Stimulated activated CD4-positive, alpha-beta T cell treated with anti-CD3 and anti-CD28 coated beads, Interleukin-2, amount 100 ng/mL, for 4 hours (primary cell): ENCODE measurements at regions not wholly inside any gene's neighbourhood (a gene's known extent, or its start where the extent isn't known, plus 50 kb on each side); places are given as distances from the start of the nearest gene placed in this dataset.
A peak's percentile ranks its signal among the peaks of the same experiment; 100 is the strongest.
"Not testable (repeated sequence)": the region's sequence is repeated elsewhere in the genome, so short reads cannot be mapped to it uniquely, and the experiment has no call there.

Experiments used
- DNase-seq: peaks from one replicate; pipeline ENCODE4 v3.0.0-alpha.2; 2020; ENCODE audit warnings: low read depth

DNA sequence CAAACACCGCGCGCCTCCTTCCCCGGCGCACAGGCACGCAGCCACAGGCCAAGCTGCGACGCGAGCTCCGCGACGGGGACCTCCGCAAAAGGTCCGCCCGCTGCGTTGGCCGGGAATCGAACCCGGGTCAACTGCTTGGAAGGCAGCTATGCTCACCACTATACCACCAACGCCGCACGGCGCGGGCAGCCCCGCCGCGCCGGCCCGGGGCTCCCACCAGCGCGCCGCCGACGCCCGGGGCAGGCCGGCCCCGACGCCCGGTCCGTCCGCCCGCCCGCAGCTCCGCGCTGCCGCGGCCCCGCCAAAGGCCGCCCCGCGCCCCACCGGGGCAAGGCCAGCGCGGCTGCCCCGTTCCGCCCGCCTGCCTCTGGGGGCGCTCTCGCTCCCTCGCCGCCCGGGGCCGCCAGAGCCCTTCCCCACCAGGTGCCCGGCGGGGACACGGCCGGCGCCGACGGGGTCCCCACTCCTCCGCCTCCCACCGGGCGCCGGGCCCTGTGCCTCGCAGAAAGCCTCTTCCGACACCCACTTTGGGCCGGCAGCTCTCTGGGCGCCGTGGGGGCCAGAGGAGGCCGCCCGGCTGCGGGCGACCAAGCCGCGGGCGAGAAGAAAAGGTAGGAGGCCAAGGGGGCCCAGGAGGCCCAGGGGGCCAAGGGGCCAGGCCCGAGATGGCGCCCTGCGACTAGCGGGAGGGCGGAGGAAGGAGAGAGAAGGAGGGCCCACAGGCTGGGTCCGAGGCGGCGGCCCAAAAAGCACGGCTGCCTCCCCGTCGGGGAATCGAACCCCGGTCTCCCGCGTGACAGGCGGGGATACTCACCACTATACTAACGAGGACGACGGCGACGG is 50.2 kb upstream of the FCGR2A start:
- not testable (repeated sequence) for DNase-seq

GRCh38 chr1:161453950-161454864 is 51.0 kb upstream of the FCGR2A start:
- DNase-seq, result not testable (repeated sequence)

- not testable (repeated sequence) for DNase-seq
Measured at GRCh38 chr1:161451698-161452348, 53.4 kb upstream of the FCGR2A start.

DNA sequence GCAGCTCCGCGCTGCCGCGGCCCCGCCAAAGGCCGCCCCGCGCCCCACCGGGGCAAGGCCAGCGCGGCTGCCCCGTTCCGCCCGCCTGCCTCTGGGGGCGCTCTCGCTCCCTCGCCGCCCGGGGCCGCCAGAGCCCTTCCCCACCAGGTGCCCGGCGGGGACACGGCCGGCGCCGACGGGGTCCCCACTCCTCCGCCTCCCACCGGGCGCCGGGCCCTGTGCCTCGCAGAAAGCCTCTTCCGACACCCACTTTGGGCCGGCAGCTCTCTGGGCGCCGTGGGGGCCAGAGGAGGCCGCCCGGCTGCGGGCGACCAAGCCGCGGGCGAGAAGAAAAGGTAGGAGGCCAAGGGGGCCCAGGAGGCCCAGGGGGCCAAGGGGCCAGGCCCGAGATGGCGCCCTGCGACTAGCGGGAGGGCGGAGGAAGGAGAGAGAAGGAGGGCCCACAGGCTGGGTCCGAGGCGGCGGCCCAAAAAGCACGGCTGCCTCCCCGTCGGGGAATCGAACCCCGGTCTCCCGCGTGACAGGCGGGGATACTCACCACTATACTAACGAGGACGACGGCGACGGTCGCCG is 57.4 kb upstream of the FCGR2A start:
- DNase-seq, result not testable (repeated sequence)

DNA sequence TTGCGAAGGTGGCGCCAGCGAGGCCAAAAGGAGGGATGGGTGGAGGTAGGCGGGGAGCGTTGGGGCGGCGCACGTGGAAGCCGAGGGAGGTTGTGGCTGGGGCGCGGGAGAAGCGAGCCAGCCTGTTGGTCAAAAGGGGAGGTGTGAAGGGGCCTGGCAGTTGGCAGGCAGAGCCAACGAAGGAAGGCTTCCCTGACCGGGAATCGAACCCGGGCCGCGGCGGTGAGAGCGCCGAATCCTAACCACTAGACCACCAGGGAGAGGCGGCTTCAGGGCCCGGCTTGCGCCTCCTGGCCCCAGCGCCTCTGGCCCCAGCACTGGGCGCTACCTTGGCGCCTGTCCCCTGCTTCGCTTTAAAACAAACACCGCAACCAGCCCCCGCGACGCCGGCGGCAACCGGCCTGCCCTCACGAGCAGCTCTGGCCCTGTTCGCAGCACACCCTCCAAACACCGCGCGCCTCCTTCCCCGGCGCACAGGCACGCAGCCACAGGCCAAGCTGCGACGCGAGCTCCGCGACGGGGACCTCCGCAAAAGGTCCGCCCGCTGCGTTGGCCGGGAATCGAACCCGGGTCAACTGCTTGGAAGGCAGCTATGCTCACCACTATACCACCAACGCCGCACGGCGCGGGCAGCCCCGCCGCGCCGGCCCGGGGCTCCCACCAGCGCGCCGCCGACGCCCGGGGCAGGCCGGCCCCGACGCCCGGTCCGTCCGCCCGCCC is 58.1 kb upstream of the FCGR2A start:
- not testable (repeated sequence) for DNase-seq

DNA sequence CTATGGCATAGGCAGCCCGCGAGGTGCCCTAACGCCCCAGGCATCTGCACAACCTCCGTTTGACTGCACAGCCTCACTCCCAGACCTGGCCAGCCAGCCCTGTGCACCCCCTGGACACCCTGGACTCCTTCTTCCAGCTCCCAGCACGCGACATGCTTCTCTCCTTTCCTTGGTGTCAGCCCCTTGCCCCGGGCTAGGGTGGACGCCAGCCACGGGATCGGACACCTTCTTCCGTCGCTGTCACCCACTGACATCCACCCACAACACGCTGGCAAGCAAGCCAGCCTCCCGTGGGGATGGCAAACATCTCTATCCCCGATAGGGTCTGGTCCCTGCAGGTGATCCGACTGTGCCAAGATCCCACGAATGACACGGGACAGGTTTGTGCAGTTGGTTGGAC is 60.5 kb upstream of the FCGR2A start:
- not testable (repeated sequence) for DNase-seq

DNA sequence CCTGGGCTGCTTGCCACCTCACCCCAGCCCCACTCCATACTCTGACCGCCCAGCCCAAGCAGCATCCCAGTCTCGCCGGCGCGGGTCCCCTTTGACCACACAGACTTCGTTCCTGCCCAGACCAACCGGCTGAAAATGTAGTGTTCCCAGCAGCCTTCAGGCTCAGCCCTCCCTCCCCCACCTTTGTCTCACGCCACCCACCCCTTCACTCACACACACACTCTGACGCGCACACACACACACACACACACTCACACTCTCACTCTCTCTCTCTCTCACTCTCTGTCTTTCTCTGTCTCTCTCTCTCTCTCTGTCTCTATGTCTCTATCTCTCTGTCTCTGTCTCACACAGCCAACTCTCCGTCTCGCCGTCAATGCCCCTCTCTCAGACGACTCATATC is 61.0 kb upstream of the FCGR2A start:
- not testable (repeated sequence) for DNase-seq

DNA sequence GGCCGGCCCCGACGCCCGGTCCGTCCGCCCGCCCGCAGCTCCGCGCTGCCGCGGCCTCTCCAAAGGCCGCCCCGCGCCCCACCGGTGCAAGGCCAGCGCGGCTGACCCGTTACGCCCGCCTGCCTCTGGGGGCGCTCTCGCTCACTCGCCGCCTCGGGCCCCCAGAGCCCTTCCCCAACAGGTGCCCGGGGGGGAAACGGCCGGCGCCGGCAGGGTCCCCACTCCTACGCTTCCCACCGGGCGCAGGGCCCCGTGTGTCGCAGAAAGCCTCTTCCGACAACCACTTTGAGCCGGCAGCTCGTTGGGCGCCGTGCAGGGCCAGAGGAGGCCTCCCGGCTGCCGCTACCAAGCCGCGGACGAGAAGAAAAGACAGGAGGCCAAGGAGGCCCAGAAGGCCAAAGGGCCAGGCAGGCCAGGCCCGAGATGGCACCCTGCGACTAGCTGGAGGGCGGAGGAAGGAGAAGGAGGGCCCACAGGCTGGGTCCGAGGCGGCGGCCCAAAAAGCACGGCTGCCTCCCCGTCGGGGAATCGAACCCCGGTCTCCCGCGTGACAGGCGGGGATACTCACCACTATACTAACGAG is 64.9 kb upstream of the FCGR2A start:
- peak; percentile 31 for DNase-seq

DNA sequence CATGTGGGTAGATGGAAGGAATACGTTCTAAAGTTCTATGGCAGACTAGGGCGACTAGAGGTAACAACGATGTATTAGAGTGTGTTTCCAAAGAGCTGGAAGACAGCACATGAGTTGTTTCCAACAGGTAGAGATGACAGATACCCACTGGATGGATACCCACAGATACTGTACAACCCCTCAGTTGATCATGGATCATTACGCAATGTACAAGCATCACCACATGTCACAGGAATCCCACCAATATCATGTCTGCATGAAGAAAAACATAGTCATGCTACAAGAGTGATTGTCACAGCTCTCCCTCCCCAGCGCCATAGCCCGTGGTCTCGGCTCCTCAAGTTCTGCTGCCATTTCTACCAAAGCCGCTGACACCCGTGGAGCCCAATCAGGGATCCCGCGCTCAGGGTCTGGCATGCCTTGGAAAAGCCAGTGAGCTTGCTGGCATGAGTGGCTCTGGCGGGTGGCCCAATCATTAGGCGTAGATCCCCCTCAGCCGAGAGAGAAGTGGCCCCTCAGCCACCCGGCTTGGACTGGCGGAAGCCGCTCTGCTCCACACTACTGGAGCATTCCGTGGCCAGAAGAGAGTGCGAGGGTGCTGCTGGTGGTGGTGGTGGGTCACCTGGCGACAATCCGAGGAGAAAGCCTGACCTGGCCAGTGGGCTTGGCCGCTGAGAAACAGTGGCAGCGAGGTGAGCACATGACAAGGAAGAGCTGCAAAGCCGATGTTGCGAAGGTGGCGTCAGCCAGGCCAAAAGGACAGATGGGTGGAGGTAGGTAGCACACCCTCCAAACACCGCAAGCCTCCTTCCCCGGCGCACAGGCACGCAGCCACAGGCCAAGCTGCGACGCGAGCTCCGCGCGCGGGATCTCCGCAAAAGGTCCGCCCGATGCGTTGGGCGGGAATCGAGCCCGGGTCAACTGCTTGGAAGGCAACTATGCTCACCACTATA is 65.7 kb upstream of the FCGR2A start:
- DNase-seq, result no peak

- not testable (repeated sequence) for DNase-seq
Measured at GRCh38 chr1:161433191-161433590, 65.5 kb upstream of the CFAP126 start.

DNA sequence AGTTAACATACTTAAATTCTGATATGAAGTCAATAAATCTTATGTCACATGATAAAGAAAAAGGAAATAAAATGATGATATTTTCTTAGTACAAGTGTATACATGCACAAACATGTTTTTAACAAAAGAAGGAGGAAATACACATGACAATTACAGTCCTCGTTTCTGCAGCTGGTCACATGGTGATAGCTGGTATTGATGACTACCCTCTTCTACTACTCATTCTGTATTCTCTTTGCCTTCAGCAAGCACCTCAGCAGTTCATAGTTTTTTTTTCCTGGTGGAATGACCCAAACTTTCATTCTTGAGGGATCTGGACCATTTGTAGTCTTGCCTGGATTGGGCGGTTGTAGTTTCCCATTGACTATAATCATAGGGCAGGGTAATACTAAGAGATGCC is 64.4 kb upstream of the CFAP126 start:
- no peak for DNase-seq

GRCh38 chr1:161427733-161428516 is 60.2 kb upstream of the CFAP126 start:
- DNase-seq, result no peak

DNA sequence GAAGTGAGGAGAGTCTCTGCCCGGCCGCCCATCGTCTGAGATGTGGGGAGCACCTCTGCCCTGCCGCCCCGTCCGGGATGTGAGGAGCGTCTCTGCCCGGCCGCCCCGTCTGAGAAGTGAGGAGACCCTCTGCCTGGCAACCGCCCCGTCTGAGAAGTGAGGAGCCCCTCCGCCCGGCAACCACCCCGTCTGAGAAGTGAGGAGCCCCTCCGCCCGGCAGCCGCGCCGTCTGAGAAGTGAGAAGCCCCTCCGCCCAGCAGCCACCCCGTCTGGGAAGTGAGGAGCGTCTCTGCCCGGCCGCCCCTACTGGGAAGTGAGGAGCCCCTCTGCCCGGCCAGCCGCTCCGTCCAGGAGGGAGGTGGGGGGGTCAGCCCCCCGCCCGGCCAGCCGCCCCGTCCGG is 55.2 kb upstream of the CFAP126 start:
- DNase-seq, result not testable (repeated sequence)

GRCh38 chr1:161421456-161421855 is 53.8 kb upstream of the CFAP126 start:
- no peak for DNase-seq

GRCh38 chr1:161420763-161421455 is 53.2 kb upstream of the CFAP126 start:
- DNase-seq, result no peak

GRCh38 chr1:161417536-161417935 is 49.9 kb upstream of the CFAP126 start:
- not testable (repeated sequence) for DNase-seq
